ENCODE measurements at regions not wholly inside any gene's neighbourhood (a gene's known extent, or its start where the extent isn't known, plus 50 kb on each side); places are given as distances from the start of the nearest gene placed in this dataset.

GRCh38 chr5:99129768-99130501 lies 201.1 kb upstream of the CHD1 start:
- in situ Hi-C loops (cut with HindIII; ENCODE audit: low pct_unique_long_range_greater_than_20kb, low sequenced_read_pairs) = no loop called here
- DNase-seq (ENCODE audit: low read depth, low spot score) = no peak

DNA sequence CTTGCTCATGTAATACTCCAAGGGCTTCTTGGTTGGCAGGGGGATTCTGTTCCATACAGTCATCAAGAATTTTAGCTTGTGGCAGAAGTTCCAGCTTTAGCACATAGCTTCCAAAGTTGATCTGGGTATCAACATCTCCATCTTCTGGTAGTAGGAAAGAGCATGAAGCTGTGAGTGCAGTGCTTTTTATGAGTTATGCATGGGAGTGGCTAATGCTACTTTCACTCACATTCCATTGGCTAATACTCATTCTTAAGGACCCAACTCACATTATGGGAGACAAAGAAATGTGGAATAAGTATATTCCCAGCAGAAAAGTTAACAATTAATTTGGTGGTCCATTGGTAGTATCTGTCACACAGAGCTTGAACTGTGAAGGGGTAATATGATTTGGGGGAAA lies 194.2 kb upstream of the CHD1 start:
- DNase-seq (ENCODE audit: low read depth, low spot score) = peak; percentile 15
- in situ Hi-C loops (cut with HindIII; ENCODE audit: low pct_unique_long_range_greater_than_20kb, low sequenced_read_pairs) = no loop called here

DNA sequence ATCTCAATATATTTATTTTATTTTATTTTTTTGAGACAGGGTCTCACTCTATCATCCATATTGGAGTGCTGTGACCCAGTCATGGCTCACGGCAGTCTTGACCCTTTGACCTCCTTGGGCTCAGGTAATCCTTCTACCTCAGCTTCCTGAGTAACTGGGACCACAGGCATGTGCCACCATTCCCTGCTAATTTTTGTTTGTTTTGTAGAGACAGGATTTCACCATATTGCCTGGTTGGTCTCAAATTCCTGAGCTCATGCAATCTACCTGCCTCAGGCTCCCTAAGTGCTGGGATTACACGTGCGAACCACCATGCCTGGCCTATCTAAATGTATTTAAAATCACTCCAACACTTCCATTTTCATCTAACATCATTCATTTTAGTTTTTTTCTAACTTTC lies 190.5 kb upstream of the CHD1 start:
- in situ Hi-C loops (cut with HindIII; ENCODE audit: low pct_unique_long_range_greater_than_20kb, low sequenced_read_pairs) = no loop called here
- no peak for DNase-seq (ENCODE audit: low read depth, low spot score)

GRCh38 chr5:99116526-99116925 lies 187.7 kb upstream of the CHD1 start:
- DNase-seq (ENCODE audit: low read depth, low spot score) = no peak
- in situ Hi-C loops (cut with HindIII; ENCODE audit: low pct_unique_long_range_greater_than_20kb, low sequenced_read_pairs) = no loop called here

DNA sequence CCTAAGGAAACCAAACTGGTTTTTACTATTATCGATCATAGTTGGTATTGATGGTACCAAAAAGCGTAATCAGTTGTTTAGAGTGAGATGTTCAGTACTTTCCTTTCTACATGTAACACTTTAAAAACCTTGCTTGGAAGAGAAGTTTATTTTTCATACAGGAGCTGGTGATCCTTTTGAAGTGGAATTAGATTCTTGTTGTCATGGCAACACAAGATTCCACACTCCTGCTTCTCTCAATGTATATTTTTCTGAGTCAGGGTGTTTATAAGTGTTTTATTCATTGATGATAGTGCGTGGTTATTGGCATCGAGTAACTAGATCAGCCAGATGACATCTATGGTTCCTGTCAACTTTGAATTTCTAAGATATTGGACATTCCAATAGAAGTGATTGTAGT lies 181.1 kb upstream of the CHD1 start:
- in situ Hi-C loops (cut with HindIII; ENCODE audit: low pct_unique_long_range_greater_than_20kb, low sequenced_read_pairs) = no loop called here
- DNase-seq (ENCODE audit: low read depth, low spot score) = no peak

DNA sequence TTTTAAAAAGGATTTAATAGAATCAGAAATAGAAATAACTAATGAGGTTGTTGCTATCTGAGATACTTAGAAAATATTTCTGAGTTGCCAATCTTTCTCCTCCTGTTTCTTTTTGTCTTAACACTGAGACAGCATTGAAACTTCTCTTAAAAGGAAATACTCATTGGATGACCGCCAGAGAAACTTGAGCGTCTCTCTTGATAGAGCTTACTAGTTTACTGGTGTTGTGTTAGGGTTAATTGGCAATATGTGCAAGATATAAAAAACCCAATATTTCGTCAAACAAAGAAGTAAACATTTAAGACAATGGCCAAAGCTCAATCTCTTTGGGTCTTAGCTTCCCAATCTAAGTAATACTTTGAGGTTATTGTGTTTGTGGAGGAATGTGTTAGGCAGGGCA lies 176.4 kb upstream of the CHD1 start:
- DNase-seq (ENCODE audit: low read depth, low spot score) = peak; percentile 31
- in situ Hi-C loops (cut with HindIII; ENCODE audit: low pct_unique_long_range_greater_than_20kb, low sequenced_read_pairs) = no loop called here

DNA sequence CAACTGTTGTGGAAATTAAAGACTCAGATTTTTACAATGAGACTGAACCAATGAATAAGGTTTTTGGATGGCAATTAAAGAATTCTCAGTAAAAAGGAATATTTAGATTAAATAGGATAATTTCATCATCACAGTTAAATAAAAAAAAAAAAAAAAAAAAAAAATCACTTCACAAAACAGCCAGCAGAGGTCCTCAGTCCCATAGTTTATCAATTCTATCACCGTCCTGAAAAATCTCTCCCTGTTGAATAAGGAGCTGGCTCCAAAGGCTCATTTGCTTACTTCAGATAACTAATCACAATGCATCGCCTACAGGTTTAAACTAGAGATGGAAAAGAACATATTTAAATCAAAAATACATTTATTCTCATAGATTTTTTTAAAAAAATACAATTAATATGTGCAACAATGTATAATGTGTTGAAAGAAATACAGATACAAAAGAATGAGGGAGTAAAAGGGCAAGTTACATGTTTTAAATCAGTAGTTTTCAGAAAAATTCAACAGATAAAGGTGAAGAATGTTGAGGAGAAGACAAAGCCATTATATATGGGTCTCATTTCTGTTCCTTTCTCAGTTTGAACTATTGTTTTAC lies 175.8 kb upstream of the CHD1 start:
- DNase-seq (ENCODE audit: low read depth, low spot score) = peak; percentile 56
- in situ Hi-C loops (cut with HindIII; ENCODE audit: low pct_unique_long_range_greater_than_20kb, low sequenced_read_pairs) = no loop called here

DNA sequence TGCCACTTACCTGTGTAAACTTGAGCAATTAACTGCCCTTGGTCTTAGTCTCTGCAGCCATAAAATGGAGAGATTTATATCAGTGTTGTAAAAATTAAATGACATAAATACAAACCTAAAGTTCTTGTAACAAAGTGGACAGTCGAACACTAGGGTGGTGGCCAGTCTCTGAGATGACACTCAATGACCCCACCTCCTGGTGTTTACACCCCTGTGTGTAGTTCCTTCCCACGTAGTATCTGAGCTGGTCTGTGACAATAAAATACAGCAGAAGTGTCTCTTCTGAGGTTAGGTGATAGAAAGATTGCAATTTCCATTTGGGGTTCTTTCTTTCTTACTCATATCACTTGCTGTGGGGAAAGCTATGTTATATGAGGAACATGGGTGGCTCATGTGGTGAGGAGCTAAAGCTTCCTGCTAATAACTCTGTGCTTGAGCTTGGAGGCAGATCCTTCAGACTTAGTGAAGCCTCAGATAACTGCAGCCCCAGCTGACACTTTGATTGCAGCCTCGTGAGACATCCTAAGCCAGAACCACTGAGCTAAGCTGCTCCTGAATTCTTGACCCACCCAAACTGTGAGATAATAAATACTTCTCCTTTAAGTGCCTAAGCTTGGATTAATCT lies 173.4 kb upstream of the CHD1 start:
- DNase-seq (ENCODE audit: low read depth, low spot score) = no peak
- in situ Hi-C loops (cut with HindIII; ENCODE audit: low pct_unique_long_range_greater_than_20kb, low sequenced_read_pairs) = no loop called here

- in situ Hi-C loops (cut with HindIII; ENCODE audit: low pct_unique_long_range_greater_than_20kb, low sequenced_read_pairs) = no loop called here
- DNase-seq (ENCODE audit: low read depth, low spot score) = no peak
Measured at GRCh38 chr5:99099691-99100090, 170.9 kb upstream of the CHD1 start.

GRCh38 chr5:99089822-99090549 lies 161.2 kb upstream of the CHD1 start:
- in situ Hi-C loops (cut with HindIII; ENCODE audit: low pct_unique_long_range_greater_than_20kb, low sequenced_read_pairs) = no loop called here

GRCh38 chr5:99088309-99088708 lies 159.5 kb upstream of the CHD1 start:
- in situ Hi-C loops (cut with HindIII; ENCODE audit: low pct_unique_long_range_greater_than_20kb, low sequenced_read_pairs) = no loop called here
- no peak for DNase-seq (ENCODE audit: low read depth, low spot score)

More at GRCh38 chr5:99089822-99090549, 161.2 kb upstream of the CHD1 start:
- no peak for DNase-seq (ENCODE audit: low read depth, low spot score)

DNA sequence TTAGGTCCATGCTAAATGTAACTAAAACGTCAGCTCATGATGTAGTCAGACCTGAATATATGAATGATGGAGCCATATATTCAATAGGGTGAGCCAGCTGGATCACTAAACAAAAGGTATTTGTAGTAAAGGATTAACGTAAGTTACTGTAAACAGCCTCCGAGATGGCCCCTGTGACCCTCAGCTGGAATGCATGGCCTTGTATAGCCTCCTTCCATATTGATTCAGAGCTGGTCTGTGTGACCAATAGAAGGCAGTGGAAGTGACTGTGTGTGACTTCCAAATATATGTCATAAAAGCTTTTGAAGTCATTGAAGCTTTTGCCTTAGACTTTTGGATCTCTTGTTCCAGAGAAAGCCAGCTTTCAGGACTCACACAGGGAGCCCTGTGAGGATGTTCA lies 154.4 kb upstream of the CHD1 start:
- peak; percentile 28 for DNase-seq (ENCODE audit: low read depth, low spot score)
- in situ Hi-C loops (cut with HindIII; ENCODE audit: low pct_unique_long_range_greater_than_20kb, low sequenced_read_pairs) = no loop called here

DNA sequence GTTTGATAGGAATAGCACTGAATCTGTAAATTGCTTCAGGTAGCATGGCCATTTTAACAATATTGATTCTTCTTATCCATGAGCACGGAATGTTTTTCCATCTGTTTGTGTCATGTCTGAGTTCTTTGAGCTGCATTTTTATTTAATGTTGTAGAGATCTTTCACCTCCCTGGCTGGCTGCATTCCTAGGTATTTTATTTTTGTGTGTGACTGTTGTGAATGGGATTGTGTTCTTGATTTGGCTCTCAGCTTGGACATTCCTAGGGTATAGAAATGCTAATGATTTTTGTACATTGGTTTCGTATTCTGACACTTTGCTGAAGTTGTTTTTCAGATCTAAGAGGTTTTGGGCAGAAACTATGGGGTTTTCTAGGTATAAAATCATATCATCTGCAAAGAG lies 152.9 kb upstream of the CHD1 start:
- no peak for DNase-seq (ENCODE audit: low read depth, low spot score)
- in situ Hi-C loops (cut with HindIII; ENCODE audit: low pct_unique_long_range_greater_than_20kb, low sequenced_read_pairs) = no loop called here

DNA sequence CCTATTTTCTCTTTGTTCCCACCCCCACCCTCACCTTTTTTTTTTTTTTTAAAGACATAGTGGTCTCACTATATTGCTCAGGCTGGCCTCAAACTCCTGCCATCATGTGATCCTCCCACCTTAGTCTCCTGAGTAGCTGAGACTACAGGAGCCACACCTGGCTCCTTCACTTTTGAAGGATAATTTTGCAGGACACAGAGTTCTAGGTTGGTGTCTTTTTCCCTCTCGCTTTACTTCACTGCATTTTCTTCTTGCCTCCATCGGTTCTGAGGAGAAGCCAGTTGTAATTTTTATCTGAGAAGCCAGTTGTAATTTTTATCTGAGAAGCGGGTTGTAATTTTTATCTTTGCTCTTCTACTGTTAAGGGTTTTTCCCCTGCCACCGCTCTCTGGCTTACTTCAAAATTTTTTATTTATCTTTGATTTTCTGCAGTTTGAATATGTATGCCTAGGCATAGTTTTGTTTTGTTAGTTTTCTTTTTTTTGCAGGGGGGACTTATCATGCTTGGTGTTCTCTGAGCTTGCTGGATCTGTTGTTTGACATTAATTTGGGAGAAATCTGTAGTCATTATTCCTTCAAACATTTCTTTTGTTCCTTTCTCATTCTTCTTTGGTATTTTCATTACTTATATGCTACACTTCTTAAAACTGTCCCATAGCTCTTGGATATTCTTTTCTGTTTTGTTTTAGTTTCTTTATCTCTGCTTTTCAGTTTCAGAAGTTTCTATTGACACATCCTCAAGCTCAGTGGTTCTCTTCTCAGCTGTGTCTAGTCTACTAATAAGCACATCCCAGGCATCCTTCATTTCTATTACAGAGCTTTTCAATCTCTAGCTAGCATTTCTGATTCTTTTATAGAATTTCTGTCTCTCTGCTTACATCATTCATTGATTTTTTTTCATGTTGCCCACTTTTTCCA lies 148.2 kb upstream of the CHD1 start:
- in situ Hi-C loops (cut with HindIII; ENCODE audit: low pct_unique_long_range_greater_than_20kb, low sequenced_read_pairs) = no loop called here
- no peak for DNase-seq (ENCODE audit: low read depth, low spot score)

- DNase-seq (ENCODE audit: low read depth, low spot score) = no peak
- in situ Hi-C loops (cut with HindIII; ENCODE audit: low pct_unique_long_range_greater_than_20kb, low sequenced_read_pairs) = no loop called here
Measured at GRCh38 chr5:99072846-99073245, 144.0 kb upstream of the CHD1 start.

DNA sequence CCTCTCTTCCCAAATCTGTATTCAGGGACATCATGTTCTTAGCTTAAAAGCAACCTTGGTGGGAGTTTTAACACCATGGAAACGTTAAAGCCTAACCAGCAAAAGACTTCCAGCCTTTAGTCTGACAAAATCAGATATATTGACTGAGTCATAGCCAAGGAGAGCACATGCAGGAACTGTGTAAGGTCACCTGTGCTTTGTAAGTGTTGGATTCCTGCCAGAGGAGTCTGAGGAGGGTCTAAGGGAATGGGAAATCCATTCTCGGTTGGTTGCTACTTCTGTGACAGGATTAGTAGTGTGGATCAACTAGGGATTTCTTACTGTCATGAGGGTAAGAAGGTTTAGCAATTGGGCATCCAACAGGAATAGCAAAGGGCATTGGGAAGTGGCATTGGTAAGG lies 142.0 kb upstream of the CHD1 start:
- no peak for DNase-seq (ENCODE audit: low read depth, low spot score)
- in situ Hi-C loops (cut with HindIII; ENCODE audit: low pct_unique_long_range_greater_than_20kb, low sequenced_read_pairs) = no loop called here

- no peak for DNase-seq (ENCODE audit: low read depth, low spot score)
- in situ Hi-C loops (cut with HindIII; ENCODE audit: low pct_unique_long_range_greater_than_20kb, low sequenced_read_pairs) = no loop called here
Measured at GRCh38 chr5:99070362-99070761, 141.6 kb upstream of the CHD1 start.

Data from SK-MEL-5 (cell line).